ENCODE measurements at regions not wholly inside any gene's neighbourhood (a gene's known extent, or its start where the extent isn't known, plus 50 kb on each side); places are given as distances from the start of the nearest gene placed in this dataset.

DNA sequence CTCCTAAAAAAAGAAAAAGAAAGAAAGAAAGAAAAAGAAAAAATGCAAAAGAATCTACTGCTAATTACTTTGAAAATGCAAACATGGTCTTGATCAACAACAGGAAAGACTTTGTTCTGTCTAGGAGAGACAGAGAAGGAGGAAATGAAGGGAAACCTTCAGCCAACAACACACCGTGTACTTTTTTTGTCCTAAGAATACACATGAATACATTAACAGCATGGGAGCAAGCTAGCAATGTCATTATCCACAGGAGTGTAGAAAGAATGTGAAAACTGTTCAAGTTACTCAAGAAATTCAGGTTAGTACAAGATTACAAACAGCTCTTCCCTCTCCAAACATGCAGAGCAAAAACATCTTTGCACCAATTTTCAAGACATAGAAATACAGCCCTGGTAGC, 326.3 kb downstream of the UBE3D start:
- H3K4me3 ChIP-seq = no peak overlapping the region
- no peaks in the 10 kb centered on the region for H3K4me1 ChIP-seq
- DNase-seq (ENCODE audit: low spot score in 2 of 2) = no peak

DNA sequence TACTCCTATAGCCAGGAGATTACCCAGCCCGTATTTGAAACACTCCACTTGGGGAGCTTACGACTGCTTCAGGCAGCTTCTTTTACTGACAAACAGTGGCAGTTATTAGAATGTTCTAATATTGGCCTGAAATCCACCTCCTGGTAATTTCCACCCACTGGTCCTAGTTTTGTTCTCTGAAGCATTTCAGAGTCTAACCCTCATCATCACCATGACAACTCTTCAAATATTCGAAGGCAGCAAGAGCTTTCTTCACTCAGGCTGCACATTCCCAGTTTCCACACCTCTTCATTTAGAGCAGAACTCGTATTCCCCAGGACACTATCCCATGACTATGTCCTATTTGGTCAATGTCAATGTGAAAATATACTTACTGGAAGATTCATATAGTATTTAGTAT, 325.6 kb downstream of the UBE3D start:
- no peak for DNase-seq (ENCODE audit: low spot score in 2 of 2)
- H3K4me1 ChIP-seq = no peaks in the 10 kb centered on the region
- TF ChIP-seq, protein P1, sequence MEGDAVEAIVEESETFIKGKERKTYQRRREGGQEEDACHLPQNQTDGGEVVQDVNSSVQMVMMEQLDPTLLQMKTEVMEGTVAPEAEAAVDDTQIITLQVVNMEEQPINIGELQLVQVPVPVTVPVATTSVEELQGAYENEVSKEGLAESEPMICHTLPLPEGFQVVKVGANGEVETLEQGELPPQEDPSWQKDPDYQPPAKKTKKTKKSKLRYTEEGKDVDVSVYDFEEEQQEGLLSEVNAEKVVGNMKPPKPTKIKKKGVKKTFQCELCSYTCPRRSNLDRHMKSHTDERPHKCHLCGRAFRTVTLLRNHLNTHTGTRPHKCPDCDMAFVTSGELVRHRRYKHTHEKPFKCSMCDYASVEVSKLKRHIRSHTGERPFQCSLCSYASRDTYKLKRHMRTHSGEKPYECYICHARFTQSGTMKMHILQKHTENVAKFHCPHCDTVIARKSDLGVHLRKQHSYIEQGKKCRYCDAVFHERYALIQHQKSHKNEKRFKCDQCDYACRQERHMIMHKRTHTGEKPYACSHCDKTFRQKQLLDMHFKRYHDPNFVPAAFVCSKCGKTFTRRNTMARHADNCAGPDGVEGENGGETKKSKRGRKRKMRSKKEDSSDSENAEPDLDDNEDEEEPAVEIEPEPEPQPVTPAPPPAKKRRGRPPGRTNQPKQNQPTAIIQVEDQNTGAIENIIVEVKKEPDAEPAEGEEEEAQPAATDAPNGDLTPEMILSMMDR (IDR thresholded peaks at IDR 0.05) = no peak
- TF ChIP-seq POLR2A (IDR thresholded peaks at IDR 0.05) (no peak), POLR2AphosphoS5 (IDR thresholded peaks at IDR 0.05) (no peak)
- no peaks in the 10 kb centered on the region for H3K27me3 ChIP-seq
- H3K4me3 ChIP-seq = no peak overlapping the region
- no peaks in the 10 kb centered on the region for H3K36me3 ChIP-seq
- H3K9me3 ChIP-seq = no peaks in the 10 kb centered on the region
- H3K27ac ChIP-seq = no peak overlapping the region
- intact Hi-C loops (cut with DNase I; ENCODE audit: low total_unique reads) = loop anchor here (5.0 kb wide), 1 partner anchor 837 kb away; no protein-coding TSS in a partner anchor

More for the DNA sequence above, 326.3 kb downstream of the UBE3D start:
- no peak overlapping the region for H3K27ac ChIP-seq
- intact Hi-C loops (cut with DNase I; ENCODE audit: low total_unique reads) = no loop called here
- H3K9me3 ChIP-seq = no peaks in the 10 kb centered on the region
- no peaks in the 10 kb centered on the region for H3K36me3 ChIP-seq
- H3K27me3 ChIP-seq = no peaks in the 10 kb centered on the region
- TF ChIP-seq, protein P1 (IDR thresholded peaks at IDR 0.05) = no peak
- TF ChIP-seq POLR2A (IDR thresholded peaks at IDR 0.05) (no peak), POLR2AphosphoS5 (IDR thresholded peaks at IDR 0.05) (no peak)

DNA sequence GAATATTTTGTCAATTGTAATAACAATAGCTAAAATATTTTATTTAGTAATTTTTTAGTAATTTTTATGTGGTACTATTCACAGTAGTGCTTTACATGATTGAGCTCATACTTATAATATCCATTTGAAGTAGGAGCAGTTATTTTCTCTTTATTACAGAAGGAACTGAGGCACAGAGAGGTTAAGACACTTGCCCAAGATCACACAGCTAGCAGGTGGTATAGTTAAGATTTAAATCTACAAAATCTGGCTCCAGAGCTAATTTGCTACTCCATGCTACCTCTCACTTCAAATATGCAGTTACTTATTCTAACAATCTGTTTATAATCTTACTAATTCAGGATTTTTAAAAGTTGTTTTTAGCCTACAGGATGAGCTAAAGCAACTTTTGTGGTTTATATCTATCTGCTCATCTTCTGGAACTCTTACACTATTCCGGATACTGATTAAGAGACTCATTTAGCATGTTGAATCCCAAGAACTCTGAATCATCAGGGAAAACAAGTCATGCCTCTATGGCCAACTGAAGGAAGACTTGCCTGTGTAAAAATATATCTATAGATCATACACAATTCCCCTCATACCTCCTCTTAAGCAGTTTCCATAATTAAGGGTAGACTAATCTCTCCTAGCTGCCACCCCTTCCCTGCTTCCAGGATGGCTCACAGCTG, 324.2 kb downstream of the UBE3D start:
- Histone ChIP-seq H3K4me1 (no peaks in the 10 kb centered on the region), H3K9me3 (no peaks in the 10 kb centered on the region), H3K27me3 (no peaks in the 10 kb centered on the region), H3K4me3 (no peak overlapping the region), H3K36me3 (no peaks in the 10 kb centered on the region), H3K27ac (no peak overlapping the region)
- intact Hi-C loops (cut with DNase I; ENCODE audit: low total_unique reads) = loop anchor here (5.0 kb wide), 1 partner anchor 836 kb away; no protein-coding TSS in a partner anchor
- TF ChIP-seq POLR2A (IDR thresholded peaks at IDR 0.05) (no peak), POLR2AphosphoS5 (IDR thresholded peaks at IDR 0.05) (no peak)
- TF ChIP-seq, protein P1 (IDR thresholded peaks at IDR 0.05) = no peak
- no peak for DNase-seq (ENCODE audit: low spot score in 2 of 2)

DNA sequence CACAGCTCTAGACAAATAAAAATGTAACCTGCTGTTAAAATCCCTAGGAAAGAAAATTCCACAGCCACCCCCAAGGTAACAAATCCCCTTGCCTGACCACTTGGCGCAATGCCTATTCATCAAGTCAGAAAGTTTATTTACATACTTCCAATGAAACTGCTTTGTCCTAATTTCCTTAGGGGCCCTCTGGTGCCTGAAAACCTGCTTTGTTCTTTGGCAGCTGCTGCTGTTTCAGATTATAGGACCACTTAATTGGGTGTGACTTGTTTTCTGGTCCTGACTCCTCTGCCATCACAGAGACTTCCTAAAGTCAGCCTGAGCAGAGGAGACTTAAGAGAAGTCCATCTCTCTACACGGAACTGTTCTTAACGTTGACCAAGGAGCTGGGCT, 323.6 kb downstream of the UBE3D start:
- no peaks in the 10 kb centered on the region for H3K27me3 ChIP-seq
- H3K4me3 ChIP-seq = no peak overlapping the region
- no peaks in the 10 kb centered on the region for H3K36me3 ChIP-seq
- no peak overlapping the region for H3K27ac ChIP-seq
- TF ChIP-seq, protein P1 (IDR thresholded peaks at IDR 0.05) = no peak
- TF ChIP-seq POLR2A (IDR thresholded peaks at IDR 0.05) (no peak), POLR2AphosphoS5 (IDR thresholded peaks at IDR 0.05) (no peak)
- no peak for DNase-seq (ENCODE audit: low spot score in 2 of 2)
- H3K4me1 ChIP-seq = no peaks in the 10 kb centered on the region
- no peaks in the 10 kb centered on the region for H3K9me3 ChIP-seq
- intact Hi-C loops (cut with DNase I; ENCODE audit: low total_unique reads) = loop anchor here (5.0 kb wide), 1 partner anchor 835 kb away; no protein-coding TSS in a partner anchor

DNA sequence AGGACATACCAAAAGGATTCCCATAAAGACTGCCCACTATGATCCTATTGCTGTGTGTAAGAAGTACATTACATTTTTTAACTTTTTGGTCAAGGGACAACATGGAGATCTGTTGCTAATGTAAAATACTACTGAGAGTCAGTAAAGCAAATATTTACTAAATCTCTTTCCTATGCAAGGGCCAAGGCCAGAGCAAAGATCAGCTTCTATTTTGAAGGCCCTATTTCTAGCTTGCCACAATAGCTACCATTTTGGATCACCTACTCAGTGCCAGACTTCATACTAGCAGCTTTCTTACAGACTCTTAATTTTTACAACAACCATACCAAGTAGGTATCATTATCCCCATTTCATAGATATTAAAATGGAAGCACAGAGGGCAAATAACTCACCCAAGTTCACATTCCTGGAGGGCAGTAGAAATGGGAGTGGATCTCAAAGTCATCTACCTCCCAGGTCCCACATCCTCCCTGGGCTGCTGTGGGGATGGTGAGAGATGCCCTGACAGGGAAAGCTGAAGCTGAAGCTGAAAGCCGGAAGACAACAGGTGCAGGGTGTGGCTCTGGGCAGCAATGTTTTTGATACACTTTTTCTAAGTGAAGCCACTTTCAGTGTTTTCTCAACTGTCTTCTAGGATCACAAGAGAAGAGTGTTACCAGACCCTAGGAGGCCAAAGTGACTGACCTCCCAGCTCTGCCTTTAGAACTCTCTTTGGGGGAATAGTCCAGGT, 321.2 kb downstream of the UBE3D start:
- H3K9me3 ChIP-seq = no peaks in the 10 kb centered on the region
- no peaks in the 10 kb centered on the region for H3K27me3 ChIP-seq
- no peak for DNase-seq (ENCODE audit: low spot score in 2 of 2)
- no peak overlapping the region for H3K27ac ChIP-seq
- no peak overlapping the region for H3K4me3 ChIP-seq
- H3K4me1 ChIP-seq = no peaks in the 10 kb centered on the region
- TF ChIP-seq POLR2AphosphoS5 (IDR thresholded peaks at IDR 0.05) (no peak), POLR2A (IDR thresholded peaks at IDR 0.05) (no peak)
- TF ChIP-seq, protein P1 (IDR thresholded peaks at IDR 0.05) = no peak
- intact Hi-C loops (cut with DNase I; ENCODE audit: low total_unique reads) = loop anchor here (5.0 kb wide), 1 partner anchor 833 kb away; no protein-coding TSS in a partner anchor
- H3K36me3 ChIP-seq = no peaks in the 10 kb centered on the region

Measured in breast epithelium (tissue), 4 donors.